Sigmoid colon (tissue), 6 donors: ENCODE measurements at regions not wholly inside any gene's neighbourhood (a gene's known extent, or its start where the extent isn't known, plus 50 kb on each side); places are given as distances from the start of the nearest gene placed in this dataset.

ENCODE experiments used
- DNase-seq: peaks from one replicate; pipeline ENCODE4 v3.0.0-alpha.2; 2019
- H3K27ac ChIP-seq, 4 donors: fragments of 200-600 bp; sonication (generic); one replicate each; pipeline ENCODE4 v1.5.1; 2016 to 2019; ENCODE audit warnings: mild to moderate bottlenecking in 1 of 4
- H3K27me3 ChIP-seq, 3 donors: fragments of 200-600 bp; sonication (generic); one replicate each; pipeline ENCODE4 v1.5.1; 2019; ENCODE audit warnings: mild to moderate bottlenecking in 1 of 3
- H3K36me3 ChIP-seq, 4 donors: fragments of 200-600 bp; sonication (generic); one replicate each; pipeline ENCODE4 v1.5.1; 2016 to 2019
- H3K4me1 ChIP-seq, 4 donors: fragments of 200-600 bp; sonication (generic); one replicate each; pipeline ENCODE4 v1.5.1; 2017 to 2019
- H3K4me3 ChIP-seq, 4 donors: fragments of 200-600 bp; sonication (generic); one replicate each; pipeline ENCODE4 v1.5.1; 2017 to 2019; ENCODE audit warnings: mild to moderate bottlenecking in 2 of 4, moderate library complexity in 1 of 4
- H3K9me3 ChIP-seq, 4 donors: fragments of 200-600 bp in 3 of 4; sonication (generic) in 3 of 4; one replicate each; pipeline versions ENCODE4 v1.5.1 to v1.6.1; 2013 to 2019
- CTCF ChIP-seq, 4 experiments: fragments of 450-650 bp in 3 of 4; fragments of 200-600 bp in 1 of 4; IDR thresholded peaks; one replicate each; pipeline ENCODE4 v1.5.1; 2016 to 2019; ENCODE audit warnings: antibody characterized with exemption in 4 of 4, mild to moderate bottlenecking in 3 of 4, moderate library complexity in 2 of 4
- EP300 ChIP-seq, 4 donors: sonication (generic); formaldehyde crosslinking; IDR thresholded peaks; one replicate each; pipeline ENCODE4 v1.6.1; 2017; ENCODE audit warnings: antibody characterized with exemption in 4 of 4
- POLR2A ChIP-seq, 2 donors: fragments of 450-650 bp; IDR thresholded peaks; one replicate each; pipeline ENCODE4 v1.6.1; 2016; ENCODE audit warnings: antibody characterized with exemption in 2 of 2, mild to moderate bottlenecking in 2 of 2, moderate library complexity in 2 of 2
- POLR2AphosphoS5 ChIP-seq, 4 donors: sonication (generic); formaldehyde crosslinking; IDR thresholded peaks; one replicate each; pipeline ENCODE4 v1.6.1; 2017; ENCODE audit warnings: antibody characterized with exemption in 4 of 4
- WGBS, 2 donors: extraction: QIAGEN DNeasy Blood & Tissue Kit; methylation state at CpG; one replicate each; pipeline ENCODE4 v1.1.7; 2013; 5-methylcytosine and 5-hydroxymethylcytosine counted together
- intact Hi-C: fragments of 100-400 bp; cut with DNase I; formaldehyde crosslinking; loops from one replicate; pipeline ENCODE4 v1.15.1; 2023
- donor health status: healthy with polysubstance abuse.
- donor health status: healthy.

GRCh38 chr1:196001188-196001587, 607.1 kb downstream of the KCNT2 start:
- 46 to 88% methylated on average over 3 of the region's 3 CpGs for WGBS, 2 donors
- H3K36me3 ChIP-seq: no peaks in the 10 kb centered on the region
- intact Hi-C loops: no loop called here
- no peaks in the 10 kb centered on the region for H3K27me3 ChIP-seq
- TF ChIP-seq CTCF (IDR thresholded peaks at IDR 0.05): no peak
- no peak for TF ChIP-seq EP300 (IDR thresholded peaks at IDR 0.05)
- TF ChIP-seq POLR2AphosphoS5 (IDR thresholded peaks at IDR 0.05): no peak
- TF ChIP-seq POLR2A (IDR thresholded peaks at IDR 0.05): no peak
- H3K27ac ChIP-seq: no peak overlapping the region
- H3K9me3 ChIP-seq: no peaks in the 10 kb centered on the region
- no peak overlapping the region for H3K4me3 ChIP-seq
- H3K4me1 ChIP-seq: no peaks in the 10 kb centered on the region
- no peak for DNase-seq

- DNase-seq: no peak
Observed at GRCh38 chr1:195999022-195999421, 609.2 kb downstream of the KCNT2 start.

GRCh38 chr1:195981448-195982139, 626.6 kb downstream of the KCNT2 start:
- no peak overlapping the region for H3K4me3 ChIP-seq
- WGBS, 2 donors: 79 to 88% methylated on average over 3 of the region's 3 CpGs
- H3K36me3 ChIP-seq: no peaks in the 10 kb centered on the region
- no peaks in the 10 kb centered on the region for H3K4me1 ChIP-seq
- intact Hi-C loops: no loop called here
- no peaks in the 10 kb centered on the region for H3K9me3 ChIP-seq
- H3K27me3 ChIP-seq: no peaks in the 10 kb centered on the region
- no peak for DNase-seq
- no peak for TF ChIP-seq POLR2AphosphoS5 (IDR thresholded peaks at IDR 0.05)
- no peak overlapping the region for H3K27ac ChIP-seq

More at GRCh38 chr1:195999022-195999421, 609.2 kb downstream of the KCNT2 start:
- no peaks in the 10 kb centered on the region for H3K9me3 ChIP-seq
- H3K27me3 ChIP-seq: no peaks in the 10 kb centered on the region
- H3K4me3 ChIP-seq: no peak overlapping the region
- intact Hi-C loops: no loop called here
- no peak overlapping the region for H3K27ac ChIP-seq
- H3K36me3 ChIP-seq: no peaks in the 10 kb centered on the region
- WGBS, 2 donors: 91 to 95% methylated on average over 2 of the region's 2 CpGs
- no peaks in the 10 kb centered on the region for H3K4me1 ChIP-seq
- TF ChIP-seq EP300 (IDR thresholded peaks at IDR 0.05): no peak

- no peak overlapping the region for H3K27ac ChIP-seq
- WGBS, 2 donors: 81 to 83% methylated on average over 1 of the region's 1 CpG
- intact Hi-C loops: no loop called here
- no peak for DNase-seq
- no peaks in the 10 kb centered on the region for H3K36me3 ChIP-seq
- TF ChIP-seq POLR2A (IDR thresholded peaks at IDR 0.05) (no peak), POLR2AphosphoS5 (IDR thresholded peaks at IDR 0.05) (no peak), EP300 (IDR thresholded peaks at IDR 0.05) (no peak), CTCF (IDR thresholded peaks at IDR 0.05) (no peak)
- no peaks in the 10 kb centered on the region for H3K27me3 ChIP-seq
- no peak overlapping the region for H3K4me3 ChIP-seq
- H3K9me3 ChIP-seq: no peaks in the 10 kb centered on the region
- no peaks in the 10 kb centered on the region for H3K4me1 ChIP-seq
Observed at GRCh38 chr1:195979646-195980045, 628.6 kb downstream of the KCNT2 start.

- H3K27me3 ChIP-seq: no peaks in the 10 kb centered on the region
- DNase-seq: no peak
- no peaks in the 10 kb centered on the region for H3K36me3 ChIP-seq
- H3K4me1 ChIP-seq: no peaks in the 10 kb centered on the region
- no peak for TF ChIP-seq POLR2A (IDR thresholded peaks at IDR 0.05)
- no peak for TF ChIP-seq CTCF (IDR thresholded peaks at IDR 0.05)
- TF ChIP-seq POLR2AphosphoS5 (IDR thresholded peaks at IDR 0.05): no peak
- TF ChIP-seq EP300 (IDR thresholded peaks at IDR 0.05): no peak
- H3K4me3 ChIP-seq: no peak overlapping the region
- 80 to 90% methylated on average over 1 of the region's 1 CpG for WGBS, 2 donors
- intact Hi-C loops: no loop called here
- H3K9me3 ChIP-seq: no peaks in the 10 kb centered on the region
- H3K27ac ChIP-seq: no peak overlapping the region
Observed at GRCh38 chr1:195973311-195973904, 634.8 kb downstream of the KCNT2 start.

- Histone ChIP-seq H3K27ac (no peak overlapping the region), H3K4me1 (no peaks in the 10 kb centered on the region), H3K4me3 (no peak overlapping the region), H3K9me3 (no peaks in the 10 kb centered on the region), H3K36me3 (no peaks in the 10 kb centered on the region), H3K27me3 (no peaks in the 10 kb centered on the region)
- DNase-seq: no peak
- WGBS, 2 donors: 91 to 97% methylated on average over 1 of the region's 1 CpG
- TF ChIP-seq POLR2AphosphoS5 (IDR thresholded peaks at IDR 0.05) (no peak), CTCF (IDR thresholded peaks at IDR 0.05) (no peak), EP300 (IDR thresholded peaks at IDR 0.05) (no peak)
- intact Hi-C loops: no loop called here
Observed at GRCh38 chr1:195971589-195971988, 636.7 kb downstream of the KCNT2 start.
